ENCODE measurements at regions not wholly inside any gene's neighbourhood (a gene's known extent, or its start where the extent isn't known, plus 50 kb on each side); places are given as distances from the start of the nearest gene placed in this dataset.

- TF ChIP-seq EZH2 (IDR thresholded peaks at IDR 0.05; ENCODE audit: borderline replicate concordance): no peak
- TF ChIP-seq CTCF (IDR thresholded peaks at IDR 0.05; ENCODE audit: poor library complexity): no peak
- TF ChIP-seq EZH2phosphoT487 (IDR thresholded peaks at IDR 0.05; ENCODE audit: low read depth, severe bottlenecking, unreplicated experiment): no peak
- Histone ChIP-seq H3K4me2 (no peak overlapping the region), H3K4me1 (ENCODE audit: insufficient read depth) (peaks cover 9% of the 10 kb centered on the region), H3K79me2 (no peaks in the 10 kb centered on the region), H3K9me2 (replicated peaks; ENCODE audit: insufficient read depth) (no peaks in the 10 kb centered on the region), H3K27ac (peak overlapping the region; percentile 61), H4K20me1 (ENCODE audit: insufficient read depth, poor library complexity, severe bottlenecking) (no peaks in the 10 kb centered on the region), H3K9me3 (ENCODE audit: low read depth) (no peaks in the 10 kb centered on the region), H3K36me3 (replicated peaks; ENCODE audit: insufficient read depth, low read depth) (no peaks in the 10 kb centered on the region), H3K27me3 (no peaks in the 10 kb centered on the region), H2AFZ (no peak overlapping the region), H3K4me3 (no peak overlapping the region)
- no peak for DNase-seq (ENCODE audit: low spot score)
- WGBS (ENCODE audit: low lambda C conversion rate, missing lambda C conversion rate): 89% methylated on average over 10 of the region's 10 CpGs
These were observed 84.4 kb upstream of the TNS3 start for GRCh38 chr7:47666164-47666862.

- Histone ChIP-seq H3K27ac (peak overlapping the region; percentile 67), H3K4me1 (ENCODE audit: insufficient read depth) (peaks cover 9% of the 10 kb centered on the region), H3K4me3 (no peak overlapping the region), H3K4me2 (no peak overlapping the region), H3K9me2 (replicated peaks; ENCODE audit: insufficient read depth) (no peaks in the 10 kb centered on the region), H3K79me2 (no peaks in the 10 kb centered on the region), H3K36me3 (replicated peaks; ENCODE audit: insufficient read depth, low read depth) (no peaks in the 10 kb centered on the region), H2AFZ (no peak overlapping the region), H3K27me3 (no peaks in the 10 kb centered on the region), H3K9me3 (ENCODE audit: low read depth) (no peaks in the 10 kb centered on the region), H4K20me1 (ENCODE audit: insufficient read depth, poor library complexity, severe bottlenecking) (no peaks in the 10 kb centered on the region)
- no peak for TF ChIP-seq EZH2 (IDR thresholded peaks at IDR 0.05; ENCODE audit: borderline replicate concordance)
- TF ChIP-seq EZH2phosphoT487 (IDR thresholded peaks at IDR 0.05; ENCODE audit: low read depth, severe bottlenecking, unreplicated experiment): no peak
- no peak for TF ChIP-seq CTCF (IDR thresholded peaks at IDR 0.05; ENCODE audit: poor library complexity)
- DNase-seq (ENCODE audit: low spot score): peak; percentile 53
- WGBS (ENCODE audit: low lambda C conversion rate, missing lambda C conversion rate): 58% methylated on average over 7 of the region's 7 CpGs
These were observed 82.8 kb upstream of the TNS3 start for GRCh38 chr7:47664650-47665195.

- peaks cover 5% of the 10 kb centered on the region for H3K4me1 ChIP-seq (ENCODE audit: insufficient read depth)
- no peak overlapping the region for H3K4me2 ChIP-seq
These were observed 81.9 kb upstream of the TNS3 start for GRCh38 chr7:47663851-47664250.

More at GRCh38 chr7:47663851-47664250, 81.9 kb upstream of the TNS3 start:
- no peak overlapping the region for H2AFZ ChIP-seq
- H3K79me2 ChIP-seq: no peaks in the 10 kb centered on the region
- no peaks in the 10 kb centered on the region for H3K9me3 ChIP-seq (ENCODE audit: low read depth)
- no peaks in the 10 kb centered on the region for H4K20me1 ChIP-seq (ENCODE audit: insufficient read depth, poor library complexity, severe bottlenecking)
- no peak overlapping the region for H3K4me3 ChIP-seq
- no peaks in the 10 kb centered on the region for H3K9me2 ChIP-seq (replicated peaks; ENCODE audit: insufficient read depth)
- H3K36me3 ChIP-seq (replicated peaks; ENCODE audit: insufficient read depth, low read depth): no peaks in the 10 kb centered on the region
- peak overlapping the region; percentile 58 for H3K27ac ChIP-seq
- H3K27me3 ChIP-seq: no peaks in the 10 kb centered on the region
- WGBS (ENCODE audit: low lambda C conversion rate, missing lambda C conversion rate): 75% methylated on average over 1 of the region's 1 CpG
- no peak for DNase-seq (ENCODE audit: low spot score)
- TF ChIP-seq EZH2 (IDR thresholded peaks at IDR 0.05; ENCODE audit: borderline replicate concordance): no peak
- no peak for TF ChIP-seq CTCF (IDR thresholded peaks at IDR 0.05; ENCODE audit: poor library complexity)
- TF ChIP-seq EZH2phosphoT487 (IDR thresholded peaks at IDR 0.05; ENCODE audit: low read depth, severe bottlenecking, unreplicated experiment): no peak
